H1 (cell line): ENCODE measurements at regions not wholly inside any gene's neighbourhood (a gene's known extent, or its start where the extent isn't known, plus 50 kb on each side); places are given as distances from the start of the nearest gene placed in this dataset.

Experiments used
- CTCF ChIA-PET: fragments of 300-600 bp; sonication (Branson Sonifier 250); formaldehyde crosslinking; loops from one replicate; lab custom pipeline; 2021; ENCODE audit not compliant: partially characterized antibody; lab: Charles Lee
- POLR2A ChIA-PET: fragments of 300-600 bp; sonication (Branson Sonifier 250); formaldehyde crosslinking; loops from one replicate; lab custom pipeline; 2021; ENCODE audit warnings: inconsistent platforms; ENCODE audit not compliant: partially characterized antibody; lab: Charles Lee
- DNase-seq, 2 experiments: peaks; one replicate each; pipeline versions ENCODE4 v3.0.0 to v3.0.0-alpha.2; 2010 to 2022; ENCODE audit warnings: low spot score in 2 of 2, low read depth in 1 of 2, mixed read lengths in 1 of 2
- FAIRE-seq: peaks from 2 replicates; lab custom pipeline; 2011; peaks lifted over from hg19 to GRCh38; lab: Jason Lieb, UNC
- H2AFZ ChIP-seq: 2 replicates; pipeline ENCODE4 v1.8.1; 2012; ENCODE audit warnings: low read length, inconsistent platforms
- H2AK5ac ChIP-seq: 2 replicates; pipeline ENCODE4 v1.6.1; 2013; ENCODE audit warnings: low read depth, low read length
- H2BK120ac ChIP-seq: replicated peaks from 2 replicates; pipeline ENCODE3; 2013; ENCODE audit warnings: low read depth, low read length, inconsistent platforms
- H2BK12ac ChIP-seq: 2 replicates; pipeline ENCODE4 v1.6.1; 2013; ENCODE audit warnings: low read depth, low read length
- H2BK15ac ChIP-seq: 2 replicates; pipeline ENCODE4 v1.6.1; 2013; ENCODE audit warnings: low read length
- H2BK20ac ChIP-seq: 2 replicates; pipeline ENCODE4 v1.6.1; 2013; ENCODE audit warnings: low read length
- H2BK5ac ChIP-seq: 2 replicates; pipeline ENCODE4 v1.6.1; 2013; ENCODE audit warnings: low read depth, low read length
- H3K14ac ChIP-seq: 2 replicates; pipeline ENCODE4 v1.6.1; 2013; ENCODE audit warnings: inconsistent platforms; ENCODE audit not compliant: insufficient read length
- H3K18ac ChIP-seq: 2 replicates; pipeline ENCODE4 v1.6.1; 2013; ENCODE audit warnings: low read length; ENCODE audit errors: extremely low read depth
- H3K23ac ChIP-seq: 2 replicates; pipeline ENCODE4 v1.6.1; 2013; ENCODE audit warnings: inconsistent platforms; ENCODE audit not compliant: insufficient read length
- H3K23me2 ChIP-seq: 2 replicates; pipeline ENCODE4 v1.6.1; 2013; ENCODE audit warnings: low read depth, low read length
- H3K27ac ChIP-seq: 2 replicates; pipeline ENCODE4 v1.6.1; 2011; ENCODE audit warnings: low read depth, low read length, inconsistent platforms
- H3K27me3 ChIP-seq, 4 experiments: replicated peaks in 1 of 4; 1 replicate in 1 of 4; 2 replicates in 3 of 4; pipeline versions ENCODE4 v1.6.1 to v1.8.1; 2011 to 2013; ENCODE audit warnings: low read length in 3 of 4, mild to moderate bottlenecking in 3 of 4, inconsistent platforms in 2 of 4, mixed read lengths in 2 of 4, moderate library complexity in 1 of 4; ENCODE audit not compliant: control insufficient read depth in 3 of 4, insufficient read depth in 3 of 4; ENCODE audit errors: extremely low read depth in 1 of 4
- H3K36me3 ChIP-seq, 4 experiments: 2 replicates each; pipeline versions ENCODE4 v1.6.1 to v1.8.1; 2011 to 2013; ENCODE audit warnings: mild to moderate bottlenecking in 4 of 4, low read length in 3 of 4, moderate library complexity in 2 of 4, control low read depth in 1 of 4, inconsistent platforms in 1 of 4; ENCODE audit not compliant: insufficient read depth in 4 of 4, control insufficient read depth in 2 of 4
- H3K4ac ChIP-seq: replicated peaks from 2 replicates; pipeline ENCODE3; 2013; ENCODE audit warnings: low read length, low read depth, mixed read lengths, inconsistent platforms; ENCODE audit not compliant: insufficient read length
- H3K4me1 ChIP-seq, 4 experiments: replicated peaks in 1 of 4; 1 replicate in 1 of 4; 2 replicates in 3 of 4; pipeline versions ENCODE4 v1.6.1 to v1.8.1; 2011 to 2013; ENCODE audit warnings: low read length in 3 of 4, inconsistent platforms in 2 of 4, mixed read lengths in 1 of 4; ENCODE audit not compliant: insufficient read depth in 4 of 4, control insufficient read depth in 3 of 4
- H3K4me2 ChIP-seq, 2 experiments: 2 replicates each; pipeline versions ENCODE4 v1.6.1 to v1.8.1; 2011 to 2013; ENCODE audit warnings: low read depth in 2 of 2, low read length in 2 of 2, control low read depth in 1 of 2, inconsistent platforms in 1 of 2, mild to moderate bottlenecking in 1 of 2; ENCODE audit not compliant: insufficient read depth in 1 of 2
- H3K4me3 ChIP-seq, 4 experiments: fragments of 200-600, 300-600 bp in 1 of 4; sonication (generic), shearing (Covaris generic), sonication (Bioruptor Twin) in 1 of 4; 2 replicates each; pipeline versions ENCODE4 v1.5.1 to v1.8.1; 2011 to 2016; ENCODE audit warnings: low read length in 4 of 4, low read depth in 3 of 4, control low read depth in 2 of 4, inconsistent platforms in 2 of 4, mild to moderate bottlenecking in 2 of 4, mixed read lengths in 1 of 4, moderate library complexity in 1 of 4; ENCODE audit not compliant: insufficient read depth in 2 of 4; ENCODE audit errors: extremely low read depth in 1 of 4
- H3K56ac ChIP-seq: replicated peaks from 2 replicates; pipeline ENCODE3; 2013; ENCODE audit warnings: low read depth, mild to moderate bottlenecking, mixed read lengths, low read length, inconsistent platforms; ENCODE audit not compliant: insufficient read length
- H3K79me1 ChIP-seq: 2 replicates; pipeline ENCODE4 v1.6.1; 2013; ENCODE audit warnings: low read depth, low read length, control low read depth
- H3K79me2 ChIP-seq, 2 experiments: 2 replicates each; pipeline versions ENCODE4 v1.6.1 to v1.8.1; 2012 to 2013; ENCODE audit warnings: low read length in 2 of 2, mild to moderate bottlenecking in 2 of 2, inconsistent platforms in 1 of 2; ENCODE audit not compliant: insufficient read depth in 2 of 2, control insufficient read depth in 1 of 2
- H3K9ac ChIP-seq, 4 experiments: replicated peaks in 1 of 4; 1 replicate in 1 of 4; 2 replicates in 3 of 4; pipeline versions ENCODE4 v1.6.1 to v1.8.1; 2011 to 2013; ENCODE audit warnings: low read depth in 3 of 4, low read length in 3 of 4, control low read depth in 2 of 4, mild to moderate bottlenecking in 2 of 4, moderate library complexity in 2 of 4, inconsistent platforms in 1 of 4; ENCODE audit errors: extremely low read depth in 1 of 4
- H3K9me3 ChIP-seq, 2 experiments: 2 replicates each; pipeline versions ENCODE4 v1.6.1 to v1.8.1; 2012 to 2013; ENCODE audit warnings: mild to moderate bottlenecking in 2 of 2, moderate library complexity in 2 of 2, control low read depth in 1 of 2, inconsistent platforms in 1 of 2, low read depth in 1 of 2, low read length in 1 of 2, mixed read lengths in 1 of 2; ENCODE audit not compliant: insufficient read depth in 2 of 2
- H4K20me1 ChIP-seq, 2 experiments: replicated peaks in 1 of 2; 2 replicates each; pipeline versions ENCODE3 to v1.8.1; 2011 to 2013; ENCODE audit warnings: inconsistent platforms in 2 of 2, low read length in 2 of 2, mild to moderate bottlenecking in 1 of 2; ENCODE audit not compliant: insufficient read depth in 2 of 2, control insufficient read depth in 1 of 2
- H4K5ac ChIP-seq: 2 replicates; pipeline ENCODE4 v1.6.1; 2013; ENCODE audit warnings: low read length, low read depth, mixed read lengths, inconsistent platforms; ENCODE audit not compliant: insufficient read length
- H4K8ac ChIP-seq: 2 replicates; pipeline ENCODE4 v1.8.0; 2013; ENCODE audit warnings: mild to moderate bottlenecking, moderate library complexity, low read length, inconsistent platforms; ENCODE audit not compliant: insufficient read depth; ENCODE audit errors: extremely low read depth
- H4K91ac ChIP-seq: replicated peaks from 2 replicates; pipeline ENCODE3; 2013; ENCODE audit warnings: low read length, mixed read lengths, inconsistent platforms; ENCODE audit not compliant: insufficient read length
- BRCA1 ChIP-seq: IDR thresholded peaks from 2 replicates; pipeline ENCODE4 v1.6.1; 2012; ENCODE audit warnings: low read depth, low read length, improper control_type of control experiment
- PHF8 ChIP-seq: fragments of 200-600 bp; sonication (generic); conservative IDR thresholded peaks from 2 replicates; pipeline ENCODE4 v1.7.1; 2012; ENCODE audit warnings: low read depth, mild to moderate bottlenecking, inconsistent platforms, low read length, moderate library complexity
- POLR2AphosphoS5 ChIP-seq: IDR thresholded peaks from 2 replicates; pipeline ENCODE4 v1.6.1; 2011; ENCODE audit warnings: low read depth, low read length
- RNF2 ChIP-seq: fragments of 200-900, 300-1000 bp; sonication (generic); IDR thresholded peaks from 2 replicates; pipeline ENCODE4 v1.7.1; 2016; ENCODE audit warnings: borderline replicate concordance, low read depth, mild to moderate bottlenecking, antibody characterized with exemption, low read length; ENCODE audit not compliant: poor library complexity, severe bottlenecking; ENCODE audit errors: missing control alignments
- SUZ12 ChIP-seq: fragments of 200-600 bp; sonication (generic); IDR thresholded peaks from 2 replicates; pipeline ENCODE4 v1.6.1; 2012; ENCODE audit warnings: mild to moderate bottlenecking, inconsistent platforms, low read length, moderate library complexity, mixed read lengths
- TAF7 ChIP-seq: optimal IDR thresholded peaks from 2 replicates; pipeline ENCODE3; 2011; ENCODE audit warnings: low read depth, mild to moderate bottlenecking, inconsistent platforms, low read length, moderate library complexity, borderline replicate concordance
- WGBS, 2 experiments: shearing (Covaris generic) in 1 of 2; methylation state at CpG; one replicate each; pipeline versions ENCODE4 v1.1.6 to v1.1.7; 2013 to 2015; ENCODE audit warnings: low lambda C conversion rate in 2 of 2, mixed read lengths in 2 of 2, inconsistent platforms in 1 of 2, low coverage in 1 of 2, missing lambda C conversion rate in 1 of 2; ENCODE audit not compliant: insufficient replicate concordance in 2 of 2, insufficient coverage in 1 of 2, insufficient read length in 1 of 2; ENCODE audit errors: extremely low coverage in 1 of 2, missing lambda C conversion rate in 1 of 2; 5-methylcytosine and 5-hydroxymethylcytosine counted together

- Histone ChIP-seq H4K91ac (no peak overlapping the region), H3K4me3 (no peak overlapping the region), H3K9ac (no peak overlapping the region), H3K56ac (no peak overlapping the region), H2BK120ac (no peak overlapping the region), H3K23ac (no peak overlapping the region), H2BK15ac (no peak overlapping the region), H2BK5ac (no peak overlapping the region), H3K4ac (no peak overlapping the region), H3K36me3 (no peaks in the 10 kb centered on the region), H2AK5ac (no peak overlapping the region), H3K4me1 (no peaks in the 10 kb centered on the region), H2BK20ac (no peak overlapping the region), H4K8ac (peak overlapping the region; percentile 91; the same call in 1 of the 2 replicates), H3K79me2 (no peaks in the 10 kb centered on the region), H2AFZ (peak overlapping the region; percentile 86), H3K27ac (no peak overlapping the region), H3K79me1 (no peaks in the 10 kb centered on the region), H3K23me2 (no peaks in the 10 kb centered on the region), H3K14ac (no peak overlapping the region), H4K20me1 (no peaks in the 10 kb centered on the region), H3K27me3 (no peaks in the 10 kb centered on the region), H3K9me3 (no peaks in the 10 kb centered on the region), H2BK12ac (no peak overlapping the region), H3K4me2 (no peak overlapping the region), H3K18ac (no peak overlapping the region), H4K5ac (no peak overlapping the region)
- ChIA-PET CTCF (interaction anchor here (0.6 kb wide), 1 partner anchor 64 kb away, joined by 3 read pairs; no protein-coding TSS in a partner anchor), POLR2A (no interaction called here)
- DNase-seq = no peak
- TF ChIP-seq BRCA1 (no peak), TAF7 (no peak), POLR2AphosphoS5 (no peak), SUZ12 (no peak), PHF8 (no peak), RNF2 (no peak)
- no peak for FAIRE-seq
- WGBS, 2 experiments = 95% methylated on average over 7 of the region's 7 CpGs; no CpG with 5 or more reads in 1 of the 2 experiments
These were observed 842.1 kb upstream of the MANEA start for GRCh38 chr6:94735270-94735669.
